Activated naive CD4-positive, alpha-beta T cell (primary cell): ENCODE measurements at regions not wholly inside any gene's neighbourhood (a gene's known extent, or its start where the extent isn't known, plus 50 kb on each side); places are given as distances from the start of the nearest gene placed in this dataset.

Experiments
- DNase-seq, 4 experiments: peaks; one replicate each; lab custom pipeline; 2025; lab: John Stamatoyannopoulos, UW

GRCh38 chr12:126856958-126857357 lies 1410.0 kb upstream of the TMEM132C start:
- DNase-seq, result no peak

- DNase-seq, result no peak
These were observed 1408.4 kb upstream of the TMEM132C start for GRCh38 chr12:126858560-126858959.

- DNase-seq, result no peak
These were observed 1406.8 kb upstream of the TMEM132C start for GRCh38 chr12:126860210-126860609.

GRCh38 chr12:126862500-126862899 lies 1404.5 kb upstream of the TMEM132C start:
- DNase-seq, result no peak

- DNase-seq, result no peak
These were observed 1397.3 kb upstream of the TMEM132C start for GRCh38 chr12:126869644-126870043.

GRCh38 chr12:126873701-126874100 lies 1393.3 kb upstream of the TMEM132C start:
- DNase-seq, result no peak

GRCh38 chr12:126874427-126875026 lies 1392.4 kb upstream of the TMEM132C start:
- DNase-seq, result peak in 2 of 4 experiments; percentile 28 to 29

- no peak for DNase-seq
These were observed 1387.1 kb upstream of the TMEM132C start for GRCh38 chr12:126879842-126880241.

GRCh38 chr12:126883697-126884096 lies 1383.3 kb upstream of the TMEM132C start:
- no peak for DNase-seq

GRCh38 chr12:126889501-126889900 lies 1377.5 kb upstream of the TMEM132C start:
- DNase-seq, result no peak

GRCh38 chr12:126890097-126890496 lies 1376.9 kb upstream of the TMEM132C start:
- no peak for DNase-seq

- no peak for DNase-seq
These were observed 1375.2 kb upstream of the TMEM132C start for GRCh38 chr12:126891789-126892188.

GRCh38 chr12:126895951-126896913 lies 1370.7 kb upstream of the TMEM132C start:
- no peak for DNase-seq

GRCh38 chr12:126897102-126897501 lies 1369.9 kb upstream of the TMEM132C start:
- DNase-seq, result no peak

GRCh38 chr12:126897778-126898177 lies 1369.2 kb upstream of the TMEM132C start:
- no peak for DNase-seq

- no peak for DNase-seq
These were observed 1368.4 kb upstream of the TMEM132C start for GRCh38 chr12:126898562-126898961.

GRCh38 chr12:126899926-126900792 lies 1366.8 kb upstream of the TMEM132C start:
- DNase-seq, result no peak

- DNase-seq, result no peak
These were observed 1363.7 kb upstream of the TMEM132C start for GRCh38 chr12:126903027-126903876.

- no peak for DNase-seq
These were observed 1361.2 kb upstream of the TMEM132C start for GRCh38 chr12:126905752-126906151.

- DNase-seq, result no peak
These were observed 1358.8 kb upstream of the TMEM132C start for GRCh38 chr12:126907900-126908764.
